ENCODE measurements at regions not wholly inside any gene's neighbourhood (a gene's known extent, or its start where the extent isn't known, plus 50 kb on each side); places are given as distances from the start of the nearest gene placed in this dataset.

DNA sequence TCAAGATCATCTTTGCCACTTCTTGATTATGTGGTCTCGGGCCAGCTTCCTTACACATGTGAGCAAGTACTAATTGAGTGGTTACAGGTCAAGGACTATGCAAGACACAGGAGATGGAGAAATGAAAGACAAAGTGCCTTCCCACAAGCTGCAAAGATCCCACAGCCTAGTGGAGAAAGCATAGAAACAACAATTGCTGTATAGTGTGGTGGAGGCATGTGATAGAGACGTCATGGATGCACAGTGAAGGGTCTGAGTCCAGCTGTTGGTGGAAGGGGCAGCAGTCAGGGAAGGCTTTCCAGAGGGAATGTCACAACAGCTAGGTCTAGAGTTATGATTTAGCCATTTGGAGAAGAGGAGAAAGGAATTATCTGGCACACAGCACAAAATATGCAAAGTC is 210.6 kb downstream of the KDR start:
- TF ChIP-seq YY1 (IDR thresholded peaks at IDR 0.05; ENCODE audit: insufficient read depth, insufficient read length) (no peak), ZNF274 (IDR thresholded peaks at IDR 0.05; ENCODE audit: low read depth, low read length) (no peak)
